Left lobe of liver (tissue), 2 donors: ENCODE measurements at regions not wholly inside any gene's neighbourhood (a gene's known extent, or its start where the extent isn't known, plus 50 kb on each side); places are given as distances from the start of the nearest gene placed in this dataset.
"Not testable (repeated sequence)": the region's sequence is repeated elsewhere in the genome, so short reads cannot be mapped to it uniquely, and the experiment has no call there.

ENCODE experiments used
- ATAC-seq: fragments of 200-7000 bp; cut with Tn5 transposase; one replicate; pipeline ENCODE4 v1.9.1; 2020; ENCODE audit warnings: mild to moderate bottlenecking, moderate library complexity
- DNase-seq: peaks from one replicate; pipeline ENCODE4 v3.0.0-alpha.2; 2020; ENCODE audit warnings: low spot score
- donor health status: DM: no; HTN: no; CAD: no; lungs with moderate emphysema.
- donor health status: DM: no; HTN: yes; CAD: no.

GRCh38 chr14:104470588-104470987, 109.0 kb upstream of the C14orf180 start:
- ATAC-seq = no peak
- DNase-seq = no peak

- no peak for DNase-seq
- no peak for ATAC-seq
Measured at GRCh38 chr14:104471114-104471513, 108.5 kb upstream of the C14orf180 start.

- DNase-seq = no peak
- no peak for ATAC-seq
Measured at GRCh38 chr14:104472073-104472472, 107.5 kb upstream of the C14orf180 start.

- ATAC-seq = no peak
- DNase-seq = no peak
Measured at GRCh38 chr14:104472536-104473243, 106.9 kb upstream of the C14orf180 start.

- ATAC-seq (no peak), DNase-seq (no peak)
Measured at GRCh38 chr14:104473244-104473565, 106.4 kb upstream of the C14orf180 start.

GRCh38 chr14:104473649-104474494, 105.7 kb upstream of the C14orf180 start:
- ATAC-seq (no peak), DNase-seq (no peak)

GRCh38 chr14:104474495-104475213, 104.9 kb upstream of the C14orf180 start:
- no peak for DNase-seq
- ATAC-seq = no peak

GRCh38 chr14:104475256-104475655, 104.3 kb upstream of the C14orf180 start:
- no peak for DNase-seq

GRCh38 chr14:104475802-104476201, 103.8 kb upstream of the C14orf180 start:
- DNase-seq (no peak), ATAC-seq (no peak)

More at GRCh38 chr14:104475256-104475655, 104.3 kb upstream of the C14orf180 start:
- no peak for ATAC-seq

- DNase-seq (no peak), ATAC-seq (no peak)
Measured at GRCh38 chr14:104476437-104476836, 103.1 kb upstream of the C14orf180 start.

GRCh38 chr14:104477117-104477623, 102.4 kb upstream of the C14orf180 start:
- DNase-seq = no peak
- ATAC-seq = no peak

- ATAC-seq = no peak
Measured at GRCh38 chr14:104477666-104478380, 101.7 kb upstream of the C14orf180 start.

GRCh38 chr14:104478656-104479055, 100.9 kb upstream of the C14orf180 start:
- no peak for ATAC-seq
- no peak for DNase-seq

More at GRCh38 chr14:104477666-104478380, 101.7 kb upstream of the C14orf180 start:
- DNase-seq = no peak

GRCh38 chr14:104479901-104480300, 99.7 kb upstream of the C14orf180 start:
- ATAC-seq = no peak
- DNase-seq = no peak

GRCh38 chr14:104481323-104481722, 98.2 kb upstream of the C14orf180 start:
- ATAC-seq (no peak), DNase-seq (no peak)

GRCh38 chr14:104482017-104482416, 97.5 kb upstream of the C14orf180 start:
- ATAC-seq = not testable (repeated sequence)

GRCh38 chr14:104486222-104486923, 93.2 kb upstream of the C14orf180 start:
- DNase-seq = no peak
- no peak for ATAC-seq

More at GRCh38 chr14:104482017-104482416, 97.5 kb upstream of the C14orf180 start:
- DNase-seq = not testable (repeated sequence)

GRCh38 chr14:104494483-104494882, 85.1 kb upstream of the C14orf180 start:
- no peak for ATAC-seq

GRCh38 chr14:104496095-104496494, 83.5 kb upstream of the C14orf180 start:
- DNase-seq (no peak), ATAC-seq (no peak)

More at GRCh38 chr14:104494483-104494882, 85.1 kb upstream of the C14orf180 start:
- no peak for DNase-seq
